G401.6 (cell line): ENCODE measurements at regions not wholly inside any gene's neighbourhood (a gene's known extent, or its start where the extent isn't known, plus 50 kb on each side); places are given as distances from the start of the nearest gene placed in this dataset.
"Not testable (repeated sequence)": the region's sequence is repeated elsewhere in the genome, so short reads cannot be mapped to it uniquely, and the experiment has no call there.

Experiments
- FAIRE-seq: peaks from 2 replicates; lab custom pipeline; 2012; peaks lifted over from hg19 to GRCh38; lab: Jason Lieb, UNC

DNA sequence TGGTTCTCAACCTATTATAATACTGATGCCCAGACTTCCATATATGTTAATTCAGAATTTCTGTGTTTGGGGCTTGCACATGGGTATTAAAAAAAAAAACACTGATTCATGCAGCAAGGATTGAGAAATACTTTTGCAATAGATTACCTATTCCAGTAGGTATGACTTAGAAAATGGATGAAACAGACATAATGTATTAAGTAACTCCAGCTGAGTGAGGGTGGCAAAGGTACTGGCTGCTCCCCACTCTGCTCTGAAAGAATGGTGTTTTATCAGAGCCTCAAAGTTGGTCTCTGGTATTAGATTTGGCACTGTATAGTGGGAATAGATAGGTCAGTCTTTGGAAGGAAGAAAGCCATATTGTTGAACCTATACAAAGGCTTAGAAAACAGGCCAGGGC lies 234.3 kb upstream of the FOLH1 start:
- FAIRE-seq, result no peak

DNA sequence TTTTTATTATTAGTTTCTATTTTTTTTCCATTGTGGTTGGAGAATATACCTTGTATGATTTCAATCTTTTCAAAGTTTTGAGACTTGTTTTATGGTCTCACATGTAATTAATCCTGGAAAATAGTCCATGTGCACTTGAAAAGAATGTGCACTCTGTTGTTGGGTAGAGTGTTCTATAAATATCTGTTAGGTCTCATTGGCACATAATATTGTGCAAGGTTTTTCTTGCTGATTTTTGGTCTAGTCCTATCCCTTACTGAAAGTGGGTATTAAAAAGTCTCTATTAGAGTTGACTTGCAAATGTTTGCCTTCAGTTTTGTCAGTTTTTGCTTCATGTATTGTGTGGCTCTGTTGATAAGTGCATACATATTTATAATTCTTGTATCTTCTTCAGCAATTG lies 231.5 kb upstream of the FOLH1 start:
- FAIRE-seq, result peak; percentile 63

- not testable (repeated sequence) for FAIRE-seq
Measured at GRCh38 chr11:49434308-49434707, 225.9 kb upstream of the FOLH1 start.

DNA sequence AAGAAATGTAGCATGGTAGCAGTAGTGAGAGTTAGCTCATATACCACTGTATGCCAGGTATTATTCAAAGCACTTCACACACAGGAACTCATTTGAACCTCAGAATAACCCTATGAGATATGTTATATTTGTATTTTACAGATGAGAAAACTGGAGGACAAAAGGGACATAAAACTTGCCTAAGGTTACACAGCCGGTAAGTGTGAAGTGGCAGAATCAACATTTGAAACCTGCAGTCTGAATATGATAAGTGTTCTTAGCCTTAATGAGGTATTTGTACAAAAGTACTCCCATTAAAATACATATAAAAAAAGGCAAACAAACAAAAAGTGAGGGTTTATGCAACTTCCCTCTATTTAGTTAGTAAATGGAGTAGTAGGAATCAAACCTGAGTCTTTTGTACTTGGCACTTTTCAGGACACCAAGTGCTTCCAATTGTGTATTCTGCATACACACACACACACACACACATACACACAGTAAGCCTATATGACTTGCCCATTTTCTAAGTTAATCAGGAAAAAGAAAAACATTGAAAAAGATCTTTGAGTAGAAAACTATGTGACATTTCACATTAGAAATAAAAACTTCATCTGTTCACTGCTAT lies 223.9 kb upstream of the FOLH1 start:
- FAIRE-seq, result no peak

GRCh38 chr11:49424136-49424535 lies 215.7 kb upstream of the FOLH1 start:
- FAIRE-seq, result no peak

DNA sequence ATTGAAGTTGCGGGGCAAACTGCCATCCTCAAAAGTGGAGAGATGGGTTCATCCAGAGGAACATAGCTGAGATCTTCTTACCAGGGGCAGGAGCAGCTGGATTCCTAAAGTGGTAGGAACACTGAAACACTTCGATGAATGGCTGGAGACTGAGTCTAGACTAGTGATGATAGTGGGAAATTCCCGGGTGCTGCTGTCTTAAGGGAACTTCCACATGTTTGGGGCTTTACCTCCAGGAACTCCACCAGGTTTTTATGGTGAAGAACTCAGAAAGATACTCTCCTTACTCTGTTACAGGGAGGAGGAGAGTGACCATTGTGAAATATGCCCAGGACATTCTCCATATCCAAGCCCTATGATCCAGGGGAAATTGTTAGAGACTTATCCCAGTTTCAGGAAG lies 210.5 kb upstream of the FOLH1 start:
- not testable (repeated sequence) for FAIRE-seq

DNA sequence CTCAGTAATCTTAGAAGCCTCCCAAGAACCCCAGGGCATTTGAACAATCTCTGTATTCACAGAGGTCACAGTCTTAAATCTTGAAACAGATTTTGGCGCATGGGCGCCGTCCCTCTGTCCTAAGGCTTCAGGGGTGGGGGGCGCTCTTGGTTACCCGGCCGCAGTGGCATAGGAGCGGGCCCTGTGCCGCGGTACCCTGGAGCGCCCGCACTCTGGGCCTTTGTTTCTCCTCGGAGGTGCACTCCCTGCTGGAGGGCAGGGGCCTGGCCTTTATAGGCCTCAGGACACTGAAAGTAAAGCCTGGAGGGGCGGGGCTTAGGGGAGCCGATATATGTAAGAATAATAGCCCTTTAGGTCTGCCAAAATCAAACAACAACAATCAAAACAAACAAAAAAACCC lies 197.3 kb upstream of the FOLH1 start:
- FAIRE-seq, result no peak

GRCh38 chr11:49395789-49396188 lies 187.4 kb upstream of the FOLH1 start:
- FAIRE-seq, result not testable (repeated sequence)

GRCh38 chr11:49390362-49390761 lies 182.0 kb upstream of the FOLH1 start:
- not testable (repeated sequence) for FAIRE-seq

DNA sequence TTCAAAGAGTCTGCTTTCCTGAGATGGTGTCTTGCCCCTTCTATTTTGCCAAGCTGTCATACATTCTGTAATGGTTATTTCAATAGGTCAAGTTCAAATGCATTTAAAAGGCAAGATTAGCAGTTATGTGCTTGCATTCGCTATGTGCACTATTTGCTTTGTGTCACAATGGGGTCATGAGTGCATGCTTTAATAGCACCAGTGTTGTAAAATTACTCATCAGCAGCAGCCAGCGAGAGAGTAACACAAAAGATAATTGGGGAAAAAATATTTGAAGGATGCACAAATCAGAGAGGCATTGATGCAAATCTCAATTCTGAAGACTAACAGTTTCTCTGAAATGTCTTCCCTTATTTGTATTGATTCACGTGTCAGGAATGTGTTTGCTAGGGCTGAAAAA lies 180.7 kb upstream of the FOLH1 start:
- FAIRE-seq, result not testable (repeated sequence)

DNA sequence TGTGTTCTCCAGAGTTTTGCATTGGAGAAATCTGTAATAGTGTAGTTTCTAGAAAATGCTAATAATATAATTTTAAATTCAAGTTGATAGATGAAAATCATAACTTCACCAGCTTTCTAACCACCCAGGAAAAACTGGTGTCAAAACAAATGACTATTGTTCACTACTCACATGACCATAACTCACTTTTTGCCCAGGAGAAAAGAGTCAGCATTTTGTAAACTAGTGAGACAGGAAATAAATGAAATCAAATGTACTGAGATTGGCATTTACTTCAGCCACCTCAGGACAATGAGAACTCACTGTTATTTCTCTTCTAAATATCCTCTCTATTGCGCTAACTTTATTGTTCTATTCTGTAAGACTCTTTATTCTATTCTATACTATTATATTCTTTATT lies 176.0 kb upstream of the FOLH1 start:
- not testable (repeated sequence) for FAIRE-seq

DNA sequence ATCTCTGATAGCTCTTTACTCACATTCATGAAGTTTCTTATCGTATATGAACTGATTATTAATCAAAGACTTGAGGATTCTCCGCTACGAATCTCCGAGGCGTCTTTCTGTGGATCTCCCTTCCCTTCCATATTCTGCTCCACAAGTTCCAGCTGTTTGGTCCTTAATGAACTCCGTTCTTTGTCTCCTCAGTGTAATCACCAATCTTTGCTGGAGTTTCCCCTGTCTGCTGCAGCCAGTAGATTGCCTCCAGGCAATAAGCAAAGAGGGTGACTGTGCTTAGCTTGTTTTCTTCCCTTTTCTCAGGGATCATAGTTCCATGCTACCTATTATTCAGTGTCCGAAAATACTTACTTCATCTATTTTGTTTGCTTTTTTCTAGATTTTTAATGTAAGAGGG lies 169.6 kb upstream of the FOLH1 start:
- no peak for FAIRE-seq

GRCh38 chr11:49373866-49374265 lies 165.5 kb upstream of the FOLH1 start:
- not testable (repeated sequence) for FAIRE-seq

GRCh38 chr11:49373385-49373784 lies 165.0 kb upstream of the FOLH1 start:
- not testable (repeated sequence) for FAIRE-seq

DNA sequence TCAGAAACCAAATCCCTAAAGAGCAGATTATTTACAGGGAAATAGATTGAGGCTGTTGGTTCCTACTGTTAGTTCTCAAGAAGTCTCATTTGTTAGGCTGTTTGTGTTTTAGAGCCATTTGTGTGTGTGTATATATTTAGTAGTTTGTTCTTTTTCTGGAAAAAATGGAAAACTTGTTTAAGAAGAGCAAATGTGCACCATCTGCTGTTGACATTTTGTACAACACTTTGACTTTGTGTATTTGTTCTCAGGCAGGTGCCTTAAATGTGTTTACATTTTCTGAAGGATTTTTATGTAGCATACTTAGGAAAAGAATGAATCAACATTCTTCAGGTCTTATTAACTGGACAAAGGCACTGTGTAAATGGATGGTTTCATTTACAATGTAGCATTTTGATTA lies 163.7 kb upstream of the FOLH1 start:
- FAIRE-seq, result not testable (repeated sequence)

- not testable (repeated sequence) for FAIRE-seq
Measured at GRCh38 chr11:49368556-49368955, 160.2 kb upstream of the FOLH1 start.

- not testable (repeated sequence) for FAIRE-seq
Measured at GRCh38 chr11:49365375-49365774, 157.0 kb upstream of the FOLH1 start.

DNA sequence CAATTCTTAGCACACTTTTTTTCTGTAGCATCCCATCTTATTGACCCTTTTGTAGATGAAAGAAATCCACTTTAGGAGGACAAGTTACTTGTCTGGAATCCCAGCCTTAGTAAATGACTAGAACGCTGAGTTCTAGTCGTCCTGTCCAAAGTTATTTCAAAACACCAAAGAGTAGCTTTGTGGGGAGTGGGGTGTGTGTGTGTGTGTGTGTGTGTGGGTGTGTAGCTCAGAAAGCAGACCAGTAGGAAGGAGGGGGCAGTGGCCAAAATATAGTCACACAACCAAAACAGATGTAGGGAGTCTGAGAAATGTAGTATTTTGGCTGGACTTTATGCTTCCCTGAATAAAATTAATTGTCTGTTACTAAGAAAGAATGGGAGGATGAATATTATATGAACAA lies 154.6 kb upstream of the FOLH1 start:
- FAIRE-seq, result not testable (repeated sequence)

DNA sequence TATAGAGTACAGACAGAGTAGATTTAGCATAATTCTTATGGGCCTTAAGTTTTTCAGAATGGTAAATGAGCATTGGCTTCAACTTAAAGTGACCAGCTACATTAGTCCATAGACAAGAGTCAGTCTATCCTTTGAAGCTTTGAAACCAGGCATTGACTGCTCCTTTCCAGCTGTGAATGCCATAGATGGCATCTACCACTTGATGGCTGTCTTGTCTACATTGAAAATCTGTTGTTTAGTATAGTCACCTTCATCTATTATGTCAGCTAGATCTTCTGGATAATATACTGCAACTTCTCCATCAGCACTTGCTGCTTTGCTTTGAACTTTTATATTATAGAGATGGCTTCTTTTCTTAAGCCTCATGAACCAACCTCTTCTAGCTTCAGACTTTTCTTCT lies 146.1 kb upstream of the FOLH1 start:
- FAIRE-seq, result not testable (repeated sequence)

- not testable (repeated sequence) for FAIRE-seq
Measured at GRCh38 chr11:49352868-49353267, 144.5 kb upstream of the FOLH1 start.

GRCh38 chr11:49346627-49347026 lies 138.2 kb upstream of the FOLH1 start:
- not testable (repeated sequence) for FAIRE-seq

DNA sequence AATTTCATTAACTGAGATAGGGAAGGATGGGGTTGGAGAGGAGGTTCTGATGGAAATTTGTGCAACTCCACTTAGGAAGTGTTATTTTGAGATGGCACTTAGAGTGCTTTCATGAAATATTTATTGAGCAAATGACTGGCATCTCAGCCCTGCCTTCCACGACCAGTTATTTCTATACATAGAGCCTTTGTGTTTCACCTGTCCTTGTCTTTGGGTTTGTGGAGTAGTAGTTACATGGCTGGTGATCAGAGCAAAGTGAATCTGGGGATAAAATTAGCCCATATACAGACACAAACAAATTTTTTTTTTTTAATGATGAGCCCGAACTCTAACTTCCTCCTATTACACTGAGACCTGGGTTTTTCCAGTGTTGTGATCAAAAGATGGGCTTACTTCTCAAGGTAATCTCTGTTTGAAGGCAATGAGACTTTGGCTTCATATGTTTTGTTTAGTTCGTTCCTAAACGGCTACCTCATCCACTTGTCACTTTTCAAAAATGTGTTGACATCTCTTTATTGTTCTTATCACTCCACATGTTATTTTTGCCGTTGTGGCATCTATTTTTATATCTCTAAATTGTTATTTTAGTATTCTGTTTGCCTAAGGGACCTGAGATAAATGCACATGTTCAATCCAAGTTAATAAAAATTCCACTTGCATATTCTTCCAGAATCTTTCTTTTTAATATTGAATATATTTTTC lies 120.2 kb upstream of the FOLH1 start:
- FAIRE-seq, result not testable (repeated sequence)

DNA sequence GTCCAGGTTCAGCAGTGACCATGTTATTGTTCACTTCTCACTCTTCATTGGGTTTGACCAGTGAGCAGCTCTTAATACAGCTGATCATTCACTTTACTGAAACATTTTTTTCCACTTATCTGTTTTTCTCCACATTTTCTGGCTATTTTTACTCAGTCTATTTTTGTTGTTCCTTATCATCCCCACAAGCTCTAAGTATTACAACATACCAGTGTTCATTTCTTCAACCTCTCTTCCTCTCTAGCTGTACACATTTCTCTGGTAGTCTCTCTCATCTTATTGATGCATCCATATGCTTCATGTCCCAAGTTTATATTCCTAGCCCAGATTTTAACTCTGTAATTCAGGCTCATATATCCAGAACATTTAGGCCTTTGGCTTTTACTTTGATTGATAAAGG lies 119.4 kb upstream of the FOLH1 start:
- not testable (repeated sequence) for FAIRE-seq

- FAIRE-seq, result not testable (repeated sequence)
Measured at GRCh38 chr11:49326651-49327050, 118.2 kb upstream of the FOLH1 start.
